ENCODE measurements at regions not wholly inside any gene's neighbourhood (a gene's known extent, or its start where the extent isn't known, plus 50 kb on each side); places are given as distances from the start of the nearest gene placed in this dataset.

DNA sequence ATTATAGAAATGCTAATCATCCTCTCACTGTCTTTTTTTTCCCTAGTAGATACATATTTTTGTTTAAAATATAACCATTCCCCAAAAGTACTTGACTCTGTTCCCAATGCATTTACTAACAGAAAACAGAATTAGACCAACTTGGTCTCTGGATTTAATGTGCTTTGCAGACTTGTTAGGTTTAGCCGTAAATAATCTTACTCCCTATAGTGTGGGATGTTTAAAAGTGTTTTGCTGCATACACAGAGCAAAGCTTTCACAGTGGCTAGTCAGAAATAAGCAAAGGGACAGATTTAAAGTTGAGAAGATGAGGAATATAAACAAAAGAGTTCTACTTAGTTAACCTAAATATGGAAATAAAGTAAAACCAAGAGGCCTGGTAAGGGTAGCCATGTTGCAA is 527.5 kb downstream of the HDGFL1 start:
- TF ChIP-seq, protein P1, sequence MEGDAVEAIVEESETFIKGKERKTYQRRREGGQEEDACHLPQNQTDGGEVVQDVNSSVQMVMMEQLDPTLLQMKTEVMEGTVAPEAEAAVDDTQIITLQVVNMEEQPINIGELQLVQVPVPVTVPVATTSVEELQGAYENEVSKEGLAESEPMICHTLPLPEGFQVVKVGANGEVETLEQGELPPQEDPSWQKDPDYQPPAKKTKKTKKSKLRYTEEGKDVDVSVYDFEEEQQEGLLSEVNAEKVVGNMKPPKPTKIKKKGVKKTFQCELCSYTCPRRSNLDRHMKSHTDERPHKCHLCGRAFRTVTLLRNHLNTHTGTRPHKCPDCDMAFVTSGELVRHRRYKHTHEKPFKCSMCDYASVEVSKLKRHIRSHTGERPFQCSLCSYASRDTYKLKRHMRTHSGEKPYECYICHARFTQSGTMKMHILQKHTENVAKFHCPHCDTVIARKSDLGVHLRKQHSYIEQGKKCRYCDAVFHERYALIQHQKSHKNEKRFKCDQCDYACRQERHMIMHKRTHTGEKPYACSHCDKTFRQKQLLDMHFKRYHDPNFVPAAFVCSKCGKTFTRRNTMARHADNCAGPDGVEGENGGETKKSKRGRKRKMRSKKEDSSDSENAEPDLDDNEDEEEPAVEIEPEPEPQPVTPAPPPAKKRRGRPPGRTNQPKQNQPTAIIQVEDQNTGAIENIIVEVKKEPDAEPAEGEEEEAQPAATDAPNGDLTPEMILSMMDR (IDR thresholded peaks at IDR 0.05), result no peak
- TF ChIP-seq POLR2A (IDR thresholded peaks at IDR 0.05), result no peak

Data from right lobe of liver (tissue), 4 donors.